GM18858 (cell line): ENCODE measurements at regions not wholly inside any gene's neighbourhood (a gene's known extent, or its start where the extent isn't known, plus 50 kb on each side); places are given as distances from the start of the nearest gene placed in this dataset.
"Not testable (repeated sequence)": the region's sequence is repeated elsewhere in the genome, so short reads cannot be mapped to it uniquely, and the experiment has no call there.

Source experiments
- ATAC-seq: cut with Tn5 transposase; IDR thresholded peaks from one replicate; pipeline ENCODE4 v1.9.1; 2021; ENCODE audit not compliant: unreplicated experiment

DNA sequence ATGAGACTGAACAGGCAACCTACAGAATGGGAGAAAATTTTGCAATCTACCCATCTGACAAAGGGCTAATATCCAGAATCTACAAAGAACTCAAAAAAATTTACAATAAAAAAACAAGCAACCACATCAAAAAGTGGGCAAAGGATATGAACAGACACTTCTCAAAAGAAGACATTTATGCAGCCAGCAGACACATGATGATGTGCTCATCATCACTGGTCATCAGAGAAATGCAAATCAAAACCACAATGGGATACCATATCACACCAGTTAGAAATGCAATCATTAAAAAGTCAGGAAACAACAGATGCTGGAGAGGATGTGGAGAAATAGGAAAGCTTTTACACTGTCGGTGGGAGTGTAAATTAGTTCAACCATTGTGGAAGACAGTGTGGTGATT lies 51.7 kb upstream of the PAXBP1 start:
- ATAC-seq, result not testable (repeated sequence)

DNA sequence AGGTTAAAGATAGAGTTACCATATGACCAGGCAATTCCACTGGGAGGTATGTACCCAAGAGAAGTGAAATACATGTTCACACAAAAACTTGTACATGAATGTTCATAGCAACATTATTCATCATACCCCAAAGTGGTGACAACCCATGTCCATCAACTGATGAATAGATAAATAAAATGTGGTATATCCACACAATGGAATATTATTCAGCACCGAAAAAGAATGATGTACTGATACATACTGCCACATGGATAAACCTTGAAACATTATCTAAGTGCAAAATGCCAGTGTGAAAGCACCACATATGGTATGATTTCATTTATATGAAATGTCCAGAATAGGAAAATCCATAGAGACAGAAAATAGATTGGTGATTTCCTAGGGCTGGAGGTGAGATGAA lies 53.4 kb upstream of the PAXBP1 start:
- no peak for ATAC-seq

- ATAC-seq, result peak; percentile 55
These were observed 55.0 kb upstream of the PAXBP1 start for GRCh38 chr21:32826329-32827167.

DNA sequence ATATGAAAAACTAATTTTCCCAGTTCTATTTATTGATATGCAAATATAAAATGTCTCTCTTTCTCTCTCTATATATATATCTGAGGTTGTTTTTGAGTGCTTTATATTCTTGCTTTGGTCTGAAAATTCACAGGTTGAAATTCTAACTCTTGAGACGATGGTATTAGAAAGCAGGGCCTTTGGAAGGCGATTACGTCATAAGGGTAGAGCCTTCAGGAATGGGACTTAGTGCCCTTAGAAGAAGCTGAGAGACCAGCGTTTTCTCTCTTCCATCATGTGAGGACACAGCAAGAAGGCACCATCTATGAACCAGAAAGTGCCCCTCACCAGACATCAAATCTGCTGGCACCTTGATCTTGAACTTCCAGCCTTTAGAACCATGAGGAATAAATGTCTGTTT lies 57.4 kb upstream of the PAXBP1 start:
- ATAC-seq, result no peak

DNA sequence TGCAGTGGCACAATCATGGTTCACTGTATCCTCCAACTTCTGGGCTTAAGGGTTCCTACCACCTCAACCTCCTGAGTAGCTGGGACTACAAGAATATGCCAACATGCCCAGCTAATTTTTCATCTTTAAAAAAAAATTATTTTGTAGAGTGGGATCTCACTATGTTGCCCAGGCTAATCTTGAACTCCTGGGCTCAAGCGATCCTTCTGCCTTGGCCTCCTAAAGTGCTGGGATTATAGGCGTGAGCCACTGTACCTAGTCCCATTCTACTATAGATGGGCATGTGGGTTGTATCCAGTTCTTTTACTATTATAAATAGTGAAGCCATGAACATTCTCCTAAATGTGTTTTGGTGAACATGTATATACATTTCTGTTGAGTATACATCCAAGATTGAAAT lies 57.9 kb upstream of the PAXBP1 start:
- no peak for ATAC-seq

DNA sequence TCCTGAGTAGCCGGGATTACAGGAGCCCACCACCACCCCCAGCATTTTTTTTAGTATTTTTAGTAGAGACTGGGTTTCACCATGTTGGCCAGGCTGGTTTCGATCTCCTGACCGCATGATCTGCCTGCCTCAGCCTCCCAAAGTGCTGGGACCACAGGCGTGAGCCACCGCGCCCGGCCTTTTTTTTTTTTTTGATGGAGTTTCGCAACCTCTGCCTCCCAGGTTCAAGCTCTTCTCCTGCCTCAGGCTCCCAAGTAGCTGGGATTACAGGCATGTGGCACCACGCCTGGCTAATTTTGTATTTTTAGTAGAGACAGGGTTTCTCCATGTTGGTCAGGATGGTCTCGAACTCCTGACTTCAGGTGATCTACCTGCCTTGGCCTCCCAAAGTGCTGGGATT lies 60.2 kb upstream of the PAXBP1 start:
- ATAC-seq, result not testable (repeated sequence)

DNA sequence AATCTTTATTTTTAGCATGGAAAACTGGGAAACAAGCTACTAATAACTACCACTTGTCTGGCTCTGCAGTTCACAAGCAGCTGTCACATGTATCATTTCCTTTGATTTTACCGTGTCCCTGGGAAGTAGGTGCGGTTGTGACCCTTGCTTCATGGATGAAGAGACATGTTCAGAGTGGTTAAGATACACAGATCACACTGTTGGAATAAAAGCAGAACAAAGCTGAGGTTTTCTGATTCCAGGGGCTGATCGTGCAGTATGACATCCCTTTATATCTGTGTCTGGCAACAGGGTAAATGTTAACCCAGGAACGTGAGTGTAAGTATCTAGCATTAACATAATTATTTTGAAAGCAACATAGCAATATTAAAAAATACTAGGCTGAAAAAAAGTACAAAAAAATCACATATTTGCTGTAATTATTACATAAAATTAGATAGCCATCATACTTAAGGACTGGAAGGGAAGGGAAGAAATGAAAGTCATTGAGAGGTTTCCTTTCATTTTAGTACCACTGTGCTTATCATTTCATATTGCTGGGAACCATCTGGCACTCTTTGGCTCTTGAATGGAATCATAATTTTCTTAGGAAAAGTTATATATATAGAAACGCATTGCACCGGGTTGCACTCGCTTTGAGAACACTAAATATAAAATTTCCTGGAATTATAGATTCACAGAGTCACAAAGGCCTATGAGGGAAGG lies 62.8 kb upstream of the PAXBP1 start:
- no peak for ATAC-seq

GRCh38 chr21:32834916-32835235 lies 63.3 kb upstream of the PAXBP1 start:
- no peak for ATAC-seq

- no peak for ATAC-seq
These were observed 70.6 kb upstream of the PAXBP1 start for GRCh38 chr21:32842146-32842545.

DNA sequence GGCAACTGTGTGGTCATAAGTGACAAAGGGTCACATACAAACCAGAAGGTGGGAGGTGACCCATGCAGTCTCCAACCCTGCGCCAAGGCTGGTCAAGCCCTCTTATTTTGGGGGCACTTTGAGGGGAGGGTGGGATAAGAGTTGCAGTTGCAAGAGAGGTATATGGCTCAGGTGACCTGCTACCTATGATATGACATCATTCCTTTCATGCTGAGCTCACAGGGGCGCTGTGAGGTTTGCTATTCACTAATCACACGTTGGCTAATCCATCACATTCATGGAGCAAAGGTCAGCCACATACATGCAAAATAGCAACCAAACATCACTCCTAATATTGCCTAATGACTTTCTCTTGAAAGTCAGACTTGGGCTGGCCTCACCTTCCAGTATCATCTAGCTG lies 72.0 kb upstream of the PAXBP1 start:
- no peak for ATAC-seq

DNA sequence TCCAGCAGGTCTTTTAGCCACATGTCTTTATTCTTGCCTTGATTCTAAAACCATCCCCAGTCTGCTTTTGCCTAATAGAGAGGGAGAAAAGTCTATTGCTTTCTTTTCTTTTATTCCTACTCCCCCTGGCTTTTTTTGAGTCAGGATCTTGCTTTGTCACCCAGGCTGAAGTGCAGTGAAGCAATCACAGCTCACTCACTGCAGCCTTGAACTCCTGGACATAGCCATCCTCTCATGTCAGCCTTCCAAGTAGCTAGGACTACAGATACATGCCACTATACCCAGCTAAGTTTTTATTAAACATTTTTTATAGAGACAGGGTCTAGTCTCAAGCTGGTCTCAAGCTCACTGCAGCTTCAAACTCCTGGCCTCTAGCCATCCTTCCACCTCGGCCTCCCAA lies 72.5 kb upstream of the PAXBP1 start:
- no peak for ATAC-seq

DNA sequence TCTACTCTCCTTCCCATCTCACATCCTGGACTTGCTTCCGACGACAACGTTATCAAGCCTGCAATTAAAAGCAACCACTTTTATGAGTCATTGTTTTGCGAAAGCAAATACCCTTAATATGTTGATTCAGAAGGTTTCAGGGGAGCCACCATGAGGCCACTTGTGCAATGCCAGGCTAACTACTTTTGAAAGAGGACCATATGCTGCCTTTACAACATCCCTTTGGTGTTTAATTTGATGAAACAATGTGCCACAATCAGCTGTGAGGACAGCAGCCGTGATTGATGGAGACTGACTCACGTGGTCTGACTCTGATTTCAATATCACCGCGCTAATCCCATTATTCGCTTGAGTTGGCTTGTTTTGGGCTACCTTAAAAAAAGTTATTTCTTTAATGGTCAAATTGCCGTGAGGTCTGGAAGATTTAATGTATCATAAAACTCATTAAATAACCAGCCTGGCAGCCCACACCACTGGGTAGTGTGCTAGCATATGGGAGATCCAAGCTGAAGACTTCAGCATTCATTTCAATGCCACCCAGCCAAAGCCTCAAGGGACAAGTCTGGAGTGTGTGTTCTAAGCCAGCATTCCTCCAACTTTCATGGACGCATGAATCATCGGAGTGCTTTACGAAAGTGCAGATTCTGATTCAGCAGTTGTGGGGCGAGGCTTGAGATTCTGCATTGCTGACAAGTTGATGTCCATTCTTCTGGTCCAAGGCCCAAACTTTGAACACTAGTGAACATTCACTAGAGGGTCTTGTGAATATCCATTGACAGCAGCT lies 73.3 kb upstream of the PAXBP1 start:
- no peak for ATAC-seq

DNA sequence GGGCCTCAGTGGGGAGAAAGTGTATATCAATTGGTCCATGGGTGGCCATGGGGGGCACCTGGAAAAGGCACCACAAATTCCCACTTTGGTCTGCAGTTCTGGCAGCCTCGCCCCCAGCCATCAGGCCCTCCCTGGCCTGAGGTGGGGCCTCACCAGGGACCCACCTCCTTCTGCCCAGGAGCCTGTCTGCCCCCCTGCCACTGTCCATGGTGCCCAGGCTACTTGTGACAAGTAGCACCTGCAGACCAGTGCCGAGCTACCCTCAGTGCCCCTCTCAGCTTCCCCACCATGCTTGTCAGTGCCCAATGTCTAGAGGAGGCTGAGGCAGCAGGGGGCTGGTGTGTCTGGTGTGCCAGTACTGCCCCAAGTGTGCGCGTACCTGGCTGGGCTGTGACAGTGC lies 87.1 kb upstream of the PAXBP1 start:
- no peak for ATAC-seq

GRCh38 chr21:32860399-32860798 lies 88.8 kb upstream of the PAXBP1 start:
- no peak for ATAC-seq

DNA sequence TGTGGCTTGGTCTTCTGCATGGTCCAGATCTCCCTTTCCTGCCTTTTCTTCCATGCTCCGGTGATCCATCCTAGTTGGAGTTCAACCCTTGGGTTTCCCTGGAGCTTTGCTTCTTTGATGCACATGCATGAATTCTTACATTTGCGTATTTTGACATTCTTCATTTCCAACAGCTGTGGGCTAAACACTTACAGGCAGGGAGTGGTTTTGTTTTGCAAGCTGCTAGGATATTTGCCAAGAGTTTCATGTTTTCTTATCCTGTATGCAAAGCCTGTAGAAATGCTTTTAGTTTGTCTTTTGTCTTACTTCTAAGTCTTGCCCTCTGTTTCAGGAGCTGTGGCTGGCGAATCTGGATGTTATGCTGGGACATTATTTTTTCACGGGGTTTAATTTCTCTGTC lies 90.3 kb upstream of the PAXBP1 start:
- no peak for ATAC-seq

DNA sequence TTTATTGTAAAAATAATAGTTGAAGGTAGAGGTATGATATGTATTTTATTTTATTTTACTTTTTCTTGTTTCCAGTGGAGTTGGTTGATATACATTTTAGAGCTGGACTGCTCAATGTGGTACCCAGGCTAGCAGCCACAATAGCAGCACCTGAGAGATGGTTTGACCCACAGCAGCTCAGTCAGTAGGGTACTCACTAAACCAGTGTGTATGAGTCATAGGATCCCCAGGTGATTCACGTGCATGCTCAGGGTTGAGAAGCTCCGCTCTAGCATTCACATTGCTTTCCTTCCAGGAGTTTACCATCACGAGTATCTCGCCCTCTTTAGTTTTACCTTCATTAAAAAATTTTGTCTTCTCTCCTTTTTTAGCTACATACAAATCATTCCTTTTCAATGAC lies 96.0 kb upstream of the PAXBP1 start:
- no peak for ATAC-seq

DNA sequence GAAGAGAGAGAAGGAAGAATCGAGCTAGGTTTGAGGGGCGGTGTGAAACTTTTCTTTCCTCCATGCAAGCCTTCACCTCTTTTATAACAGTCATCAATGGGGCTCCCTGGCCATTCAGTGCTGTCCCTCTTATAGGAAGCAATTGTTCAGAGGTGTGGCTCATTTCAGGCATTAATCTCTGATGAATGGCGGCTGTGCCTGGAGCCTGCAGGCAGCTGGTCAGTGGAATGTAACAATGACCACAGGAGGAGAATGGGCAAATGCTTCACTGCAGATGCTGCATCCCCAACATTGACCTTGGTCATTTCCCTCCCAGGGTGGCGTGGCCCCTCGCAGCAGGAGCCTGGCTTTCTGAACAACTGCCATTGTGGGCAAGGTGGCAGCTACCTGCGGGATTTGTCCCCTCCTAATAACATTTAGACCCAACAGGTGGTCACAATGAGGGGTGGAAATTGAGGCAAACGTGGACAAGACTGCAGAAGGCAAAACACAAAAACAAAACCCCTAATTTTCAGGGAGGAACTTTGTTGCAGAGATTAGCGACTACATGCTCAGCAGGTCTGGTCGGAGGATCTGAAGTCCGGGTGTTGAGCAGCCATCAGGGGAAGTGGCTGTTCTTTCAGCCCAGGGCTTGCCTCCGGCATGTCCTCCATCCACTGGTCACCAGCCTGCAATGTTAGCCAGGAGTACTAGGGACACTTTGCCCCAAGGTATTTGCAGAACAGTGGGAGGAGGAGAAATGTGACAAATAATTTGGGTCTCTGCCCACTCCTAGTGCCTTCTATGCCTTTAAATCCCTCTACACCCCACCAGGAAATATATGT lies 97.3 kb upstream of the PAXBP1 start:
- ATAC-seq, result no peak

- ATAC-seq, result no peak
These were observed 97.9 kb upstream of the PAXBP1 start for GRCh38 chr21:32869459-32869858.

DNA sequence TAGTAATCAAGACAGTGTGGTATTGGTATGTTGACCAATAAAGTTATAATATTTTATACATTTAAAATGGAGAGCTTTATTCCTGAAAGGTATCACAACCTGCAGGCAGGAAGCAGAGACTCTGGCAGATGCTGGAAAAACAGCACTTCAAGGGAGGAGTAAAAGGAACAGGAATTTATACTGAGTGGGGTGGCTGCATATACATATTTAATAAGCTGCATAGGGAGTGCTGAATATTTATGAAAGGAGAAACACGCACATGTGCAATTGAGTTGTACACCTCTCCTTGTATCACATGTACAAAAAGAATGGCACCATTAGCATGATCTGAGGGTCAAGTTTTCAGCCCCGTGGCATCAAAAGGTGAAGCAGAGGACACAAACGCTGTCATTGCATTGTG lies 104.9 kb upstream of the PAXBP1 start:
- no peak for ATAC-seq

GRCh38 chr21:32877888-32878287 lies 106.3 kb upstream of the PAXBP1 start:
- ATAC-seq, result not testable (repeated sequence)

DNA sequence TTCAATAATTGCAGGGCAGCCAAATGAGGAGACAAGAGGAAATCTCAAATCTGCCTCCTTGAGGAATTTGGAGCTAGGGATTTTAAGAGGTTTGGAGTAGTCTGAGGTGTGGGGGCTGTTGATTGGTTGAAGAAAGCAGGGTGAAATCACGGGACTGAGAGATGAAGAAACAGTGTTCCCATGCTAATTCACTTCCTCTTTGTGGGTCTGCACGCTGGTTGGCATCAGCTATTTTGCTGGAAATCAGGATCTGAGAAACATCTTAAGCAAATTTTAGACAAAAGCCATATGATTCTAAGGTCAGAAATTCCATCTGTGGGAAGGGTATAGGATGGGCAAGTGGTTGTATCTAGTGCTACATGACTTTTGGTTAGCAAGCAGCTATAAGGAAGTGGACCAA lies 107.1 kb upstream of the PAXBP1 start:
- no peak for ATAC-seq
